HEK293T (cell line): ENCODE measurements at regions not wholly inside any gene's neighbourhood (a gene's known extent, or its start where the extent isn't known, plus 50 kb on each side); places are given as distances from the start of the nearest gene placed in this dataset.

ENCODE experiments used
- BHLHE40 ChIP-seq: fragments of 450-650 bp; IDR thresholded peaks from 2 replicates; pipeline ENCODE4 v1.6.1; 2016; ENCODE audit warnings: mild to moderate bottlenecking, moderate library complexity, borderline replicate concordance
- ELF4 ChIP-seq: fragments of 450-650 bp; IDR thresholded peaks from 2 replicates; pipeline ENCODE4 v1.6.1; 2017; ENCODE audit warnings: antibody characterized with exemption
- FOXA1 ChIP-seq: fragments of 450-650 bp; IDR thresholded peaks from 2 replicates; pipeline ENCODE4 v1.6.1; 2016; ENCODE audit warnings: mild to moderate bottlenecking
- FOXK2 ChIP-seq: fragments of 450-650 bp; IDR thresholded peaks from 2 replicates; pipeline ENCODE4 v1.6.1; 2016; ENCODE audit warnings: mild to moderate bottlenecking
- FOXM1 ChIP-seq: fragments of 450-650 bp; IDR thresholded peaks from 2 replicates; pipeline ENCODE4 v1.6.1; 2017; ENCODE audit warnings: mild to moderate bottlenecking, borderline replicate concordance
- HDGF ChIP-seq: fragments of 450-650 bp; IDR thresholded peaks from 2 replicates; pipeline ENCODE4 v1.6.1; 2017; ENCODE audit warnings: antibody characterized with exemption, borderline replicate concordance
- NFRKB ChIP-seq: fragments of 450-650 bp; IDR thresholded peaks from 2 replicates; pipeline ENCODE4 v1.6.1; 2016; ENCODE audit warnings: mild to moderate bottlenecking, moderate library complexity
- SP1 ChIP-seq: fragments of 450-650 bp; IDR thresholded peaks from 2 replicates; pipeline ENCODE4 v1.6.1; 2017
- SUZ12 ChIP-seq: fragments of 450-650 bp; IDR thresholded peaks from 2 replicates; pipeline ENCODE4 v1.6.1; 2016; ENCODE audit warnings: mild to moderate bottlenecking
- TARDBP ChIP-seq: fragments of 450-650 bp; IDR thresholded peaks from 2 replicates; pipeline ENCODE4 v1.6.1; 2016
- ZNF384 ChIP-seq: fragments of 450-650 bp; IDR thresholded peaks from 2 replicates; pipeline ENCODE4 v1.6.1; 2016
- TF ChIP-seq, protein P1 (sequence below): fragments of 450-650 bp; IDR thresholded peaks from 2 replicates; pipeline ENCODE4 v1.6.1; 2016

DNA sequence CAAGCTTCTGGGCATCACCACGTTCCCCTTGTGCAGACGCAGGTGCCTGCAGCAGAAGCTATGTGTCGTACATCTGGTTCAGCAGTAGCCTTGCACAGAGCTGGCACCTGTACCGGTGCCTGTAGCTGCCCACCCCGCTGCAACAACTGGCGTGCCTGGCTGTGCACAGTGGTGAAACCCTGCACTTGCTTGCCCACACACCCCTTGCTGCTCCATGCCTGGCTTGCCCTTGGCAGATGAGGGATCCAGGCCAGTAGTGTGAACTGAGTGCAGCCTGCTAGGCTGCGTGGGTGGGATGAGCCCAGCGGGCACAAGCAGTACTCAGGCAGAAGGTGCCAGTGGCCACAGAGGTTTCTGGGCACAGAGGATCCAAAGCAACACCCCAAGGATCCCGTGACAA is 528.4 kb downstream of the PPARGC1A start:
- TF ChIP-seq BHLHE40 (no peak), SP1 (no peak), FOXM1 (no peak), FOXA1 (no peak), NFRKB (no peak), ELF4 (no peak), FOXK2 (no peak), SUZ12 (no peak), TARDBP (no peak), ZNF384 (no peak), HDGF (no peak)
- TF ChIP-seq, protein P1, sequence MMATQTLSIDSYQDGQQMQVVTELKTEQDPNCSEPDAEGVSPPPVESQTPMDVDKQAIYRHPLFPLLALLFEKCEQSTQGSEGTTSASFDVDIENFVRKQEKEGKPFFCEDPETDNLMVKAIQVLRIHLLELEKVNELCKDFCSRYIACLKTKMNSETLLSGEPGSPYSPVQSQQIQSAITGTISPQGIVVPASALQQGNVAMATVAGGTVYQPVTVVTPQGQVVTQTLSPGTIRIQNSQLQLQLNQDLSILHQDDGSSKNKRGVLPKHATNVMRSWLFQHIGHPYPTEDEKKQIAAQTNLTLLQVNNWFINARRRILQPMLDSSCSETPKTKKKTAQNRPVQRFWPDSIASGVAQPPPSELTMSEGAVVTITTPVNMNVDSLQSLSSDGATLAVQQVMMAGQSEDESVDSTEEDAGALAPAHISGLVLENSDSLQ, result no peak
